ENCODE measurements at regions not wholly inside any gene's neighbourhood (a gene's known extent, or its start where the extent isn't known, plus 50 kb on each side); places are given as distances from the start of the nearest gene placed in this dataset.

- TF ChIP-seq, protein P1, sequence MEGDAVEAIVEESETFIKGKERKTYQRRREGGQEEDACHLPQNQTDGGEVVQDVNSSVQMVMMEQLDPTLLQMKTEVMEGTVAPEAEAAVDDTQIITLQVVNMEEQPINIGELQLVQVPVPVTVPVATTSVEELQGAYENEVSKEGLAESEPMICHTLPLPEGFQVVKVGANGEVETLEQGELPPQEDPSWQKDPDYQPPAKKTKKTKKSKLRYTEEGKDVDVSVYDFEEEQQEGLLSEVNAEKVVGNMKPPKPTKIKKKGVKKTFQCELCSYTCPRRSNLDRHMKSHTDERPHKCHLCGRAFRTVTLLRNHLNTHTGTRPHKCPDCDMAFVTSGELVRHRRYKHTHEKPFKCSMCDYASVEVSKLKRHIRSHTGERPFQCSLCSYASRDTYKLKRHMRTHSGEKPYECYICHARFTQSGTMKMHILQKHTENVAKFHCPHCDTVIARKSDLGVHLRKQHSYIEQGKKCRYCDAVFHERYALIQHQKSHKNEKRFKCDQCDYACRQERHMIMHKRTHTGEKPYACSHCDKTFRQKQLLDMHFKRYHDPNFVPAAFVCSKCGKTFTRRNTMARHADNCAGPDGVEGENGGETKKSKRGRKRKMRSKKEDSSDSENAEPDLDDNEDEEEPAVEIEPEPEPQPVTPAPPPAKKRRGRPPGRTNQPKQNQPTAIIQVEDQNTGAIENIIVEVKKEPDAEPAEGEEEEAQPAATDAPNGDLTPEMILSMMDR (IDR thresholded peaks at IDR 0.05), result no peak
- no peak for TF ChIP-seq EZH2 (IDR thresholded peaks at IDR 0.05; ENCODE audit: borderline replicate concordance, insufficient read depth, low read depth, low read length, poor library complexity, severe bottlenecking)
These were observed 393.4 kb downstream of the ZNF608 start for GRCh38 chr5:124353016-124353415.
